Embryonic facial prominence (tissue), 1 donor: ENCODE measurements at regions not wholly inside any gene's neighbourhood (a gene's known extent, or its start where the extent isn't known, plus 50 kb on each side); places are given as distances from the start of the nearest gene placed in this dataset.
"Not testable (repeated sequence)": the region's sequence is repeated elsewhere in the genome, so short reads cannot be mapped to it uniquely, and the experiment has no call there.

ENCODE experiments used
- DNase-seq: peaks from one replicate; pipeline ENCODE4 v3.0.0-alpha.2; 2016; ENCODE audit errors: extremely low spot score

GRCh38 chr6:15775076-15775634 is 112.3 kb upstream of the DTNBP1 start:
- no peak for DNase-seq

GRCh38 chr6:15773806-15774410 is 111.1 kb upstream of the DTNBP1 start:
- no peak for DNase-seq

- DNase-seq, result no peak
Observed at GRCh38 chr6:15770347-15771143, 107.7 kb upstream of the DTNBP1 start.

- no peak for DNase-seq
Observed at GRCh38 chr6:15769511-15770018, 106.7 kb upstream of the DTNBP1 start.

- no peak for DNase-seq
Observed at GRCh38 chr6:15768999-15769398, 106.2 kb upstream of the DTNBP1 start.

GRCh38 chr6:15763837-15764236 is 101.0 kb upstream of the DTNBP1 start:
- no peak for DNase-seq

- no peak for DNase-seq
Observed at GRCh38 chr6:15763364-15763763, 100.5 kb upstream of the DTNBP1 start.

- no peak for DNase-seq
Observed at GRCh38 chr6:15761045-15761502, 98.2 kb upstream of the DTNBP1 start.

- no peak for DNase-seq
Observed at GRCh38 chr6:15758631-15759215, 95.9 kb upstream of the DTNBP1 start.

- no peak for DNase-seq
Observed at GRCh38 chr6:15755526-15755925, 92.7 kb upstream of the DTNBP1 start.

GRCh38 chr6:15754706-15755079 is 91.9 kb upstream of the DTNBP1 start:
- no peak for DNase-seq

GRCh38 chr6:15754035-15754705 is 91.3 kb upstream of the DTNBP1 start:
- DNase-seq, result no peak

- DNase-seq, result no peak
Observed at GRCh38 chr6:15752820-15753219, 90.0 kb upstream of the DTNBP1 start.

GRCh38 chr6:15751721-15752350 is 89.0 kb upstream of the DTNBP1 start:
- no peak for DNase-seq

GRCh38 chr6:15748341-15748740 is 85.5 kb upstream of the DTNBP1 start:
- DNase-seq, result no peak

GRCh38 chr6:15747354-15747883 is 84.6 kb upstream of the DTNBP1 start:
- no peak for DNase-seq

GRCh38 chr6:15745781-15746180 is 83.0 kb upstream of the DTNBP1 start:
- DNase-seq, result no peak

- no peak for DNase-seq
Observed at GRCh38 chr6:15744818-15745402, 82.1 kb upstream of the DTNBP1 start.

GRCh38 chr6:15742013-15742412 is 79.2 kb upstream of the DTNBP1 start:
- not testable (repeated sequence) for DNase-seq

- no peak for DNase-seq
Observed at GRCh38 chr6:15741405-15741804, 78.6 kb upstream of the DTNBP1 start.

GRCh38 chr6:15739867-15740266 is 77.0 kb upstream of the DTNBP1 start:
- no peak for DNase-seq
